Body of pancreas (tissue), 4 donors: ENCODE measurements at regions not wholly inside any gene's neighbourhood (a gene's known extent, or its start where the extent isn't known, plus 50 kb on each side); places are given as distances from the start of the nearest gene placed in this dataset.
A peak's percentile ranks its signal among the peaks of the same experiment; 100 is the strongest.

Source experiments
- ATAC-seq: fragments of 150-250 bp; one replicate; pipeline ENCODE4 v1.9.1; 2016
- DNase-seq, 4 donors: peaks; one replicate each; pipeline ENCODE4 v3.0.0-alpha.2; 2019
- H3K27ac ChIP-seq, 4 donors: fragments of 200-600 bp; sonication (generic); 1 replicate in 3 of 4; 2 replicates in 1 of 4; pipeline versions ENCODE4 v1.5.1 to v1.6.1; 2016 to 2019; ENCODE audit warnings: mild to moderate bottlenecking in 1 of 4, mixed read lengths in 1 of 4, moderate library complexity in 1 of 4
- H3K27me3 ChIP-seq, 2 donors: fragments of 200-600 bp; sonication (generic); one replicate each; pipeline ENCODE4 v1.6.0; 2016; ENCODE audit warnings: mild to moderate bottlenecking in 1 of 2
- H3K36me3 ChIP-seq, 2 donors: fragments of 200-600 bp; sonication (generic); replicated peaks in 1 of 2; 2 replicates each; pipeline ENCODE4 v1.5.1; 2016; ENCODE audit warnings: low read depth in 2 of 2; ENCODE audit not compliant: insufficient read depth in 1 of 2
- H3K4me1 ChIP-seq: fragments of 200-600 bp; sonication (generic); one replicate; pipeline ENCODE4 v1.6.0; 2016
- H3K4me3 ChIP-seq, 2 donors: fragments of 200-600 bp; sonication (generic); 1 replicate in 1 of 2; 2 replicates in 1 of 2; pipeline ENCODE4 v1.5.1; 2016 to 2019
- H3K9me3 ChIP-seq, 3 donors: fragments of 200-600 bp; sonication (generic); 1 replicate in 2 of 3; 2 replicates in 1 of 3; pipeline ENCODE4 v1.5.1; 2016
- POLR2A ChIP-seq, 3 donors: fragments of 450-650 bp; IDR thresholded peaks; one replicate each; pipeline ENCODE4 v1.6.1; 2016; ENCODE audit warnings: antibody characterized with exemption in 3 of 3, mild to moderate bottlenecking in 2 of 3
- WGBS, 2 donors: methylation state at CpG; one replicate each; pipeline ENCODE4 v1.1.5; 2017; 5-methylcytosine and 5-hydroxymethylcytosine counted together
- intact Hi-C: fragments of 100-400 bp; cut with DNase I; formaldehyde crosslinking; loops from one replicate; pipeline ENCODE4 v1.15.1; 2023
- TF ChIP-seq, protein P1 (sequence below), 7 experiments: fragments of 450-650 bp in 4 of 7; fragments of 200-600 bp in 3 of 7; sonication (generic) in 3 of 7; IDR thresholded peaks; one replicate each; pipeline ENCODE4 v1.5.1; 2016 to 2019; ENCODE audit warnings: antibody characterized with exemption in 7 of 7

- H3K9me3 ChIP-seq, result no peaks in the 10 kb centered on the region
- DNase-seq (no peak), ATAC-seq (no peak)
- no peak for TF ChIP-seq POLR2A (IDR thresholded peaks at IDR 0.05)
- TF ChIP-seq, protein P1, sequence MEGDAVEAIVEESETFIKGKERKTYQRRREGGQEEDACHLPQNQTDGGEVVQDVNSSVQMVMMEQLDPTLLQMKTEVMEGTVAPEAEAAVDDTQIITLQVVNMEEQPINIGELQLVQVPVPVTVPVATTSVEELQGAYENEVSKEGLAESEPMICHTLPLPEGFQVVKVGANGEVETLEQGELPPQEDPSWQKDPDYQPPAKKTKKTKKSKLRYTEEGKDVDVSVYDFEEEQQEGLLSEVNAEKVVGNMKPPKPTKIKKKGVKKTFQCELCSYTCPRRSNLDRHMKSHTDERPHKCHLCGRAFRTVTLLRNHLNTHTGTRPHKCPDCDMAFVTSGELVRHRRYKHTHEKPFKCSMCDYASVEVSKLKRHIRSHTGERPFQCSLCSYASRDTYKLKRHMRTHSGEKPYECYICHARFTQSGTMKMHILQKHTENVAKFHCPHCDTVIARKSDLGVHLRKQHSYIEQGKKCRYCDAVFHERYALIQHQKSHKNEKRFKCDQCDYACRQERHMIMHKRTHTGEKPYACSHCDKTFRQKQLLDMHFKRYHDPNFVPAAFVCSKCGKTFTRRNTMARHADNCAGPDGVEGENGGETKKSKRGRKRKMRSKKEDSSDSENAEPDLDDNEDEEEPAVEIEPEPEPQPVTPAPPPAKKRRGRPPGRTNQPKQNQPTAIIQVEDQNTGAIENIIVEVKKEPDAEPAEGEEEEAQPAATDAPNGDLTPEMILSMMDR (IDR thresholded peaks at IDR 0.05), result no peak
- no peak overlapping the region for H3K4me3 ChIP-seq
- H3K27ac ChIP-seq, result no peak overlapping the region
- H3K27me3 ChIP-seq, result no peaks in the 10 kb centered on the region
- intact Hi-C loops, result no loop called here
- WGBS, 2 donors, result 91 to 96% methylated on average over 3 of the region's 3 CpGs
- H3K36me3 ChIP-seq, result no peaks in the 10 kb centered on the region
- peaks cover 19% of the 10 kb centered on the region for H3K4me1 ChIP-seq
Measured at GRCh38 chr17:72396121-72396520, 275.3 kb downstream of the SOX9 start.

- TF ChIP-seq, protein P1 (IDR thresholded peaks at IDR 0.05), result no peak
- no peak for TF ChIP-seq POLR2A (IDR thresholded peaks at IDR 0.05)
- no peak for DNase-seq
- 71 to 82% methylated on average over 2 of the region's 2 CpGs for WGBS, 2 donors
- ATAC-seq, result no peak
- peaks cover 19% of the 10 kb centered on the region for H3K4me1 ChIP-seq
- intact Hi-C loops, result no loop called here
- H3K9me3 ChIP-seq, result no peaks in the 10 kb centered on the region
- H3K4me3 ChIP-seq, result no peak overlapping the region
- H3K27me3 ChIP-seq, result no peaks in the 10 kb centered on the region
- H3K27ac ChIP-seq, result no peak overlapping the region
- no peaks in the 10 kb centered on the region for H3K36me3 ChIP-seq
Measured at GRCh38 chr17:72397223-72397667, 276.4 kb downstream of the SOX9 start.

DNA sequence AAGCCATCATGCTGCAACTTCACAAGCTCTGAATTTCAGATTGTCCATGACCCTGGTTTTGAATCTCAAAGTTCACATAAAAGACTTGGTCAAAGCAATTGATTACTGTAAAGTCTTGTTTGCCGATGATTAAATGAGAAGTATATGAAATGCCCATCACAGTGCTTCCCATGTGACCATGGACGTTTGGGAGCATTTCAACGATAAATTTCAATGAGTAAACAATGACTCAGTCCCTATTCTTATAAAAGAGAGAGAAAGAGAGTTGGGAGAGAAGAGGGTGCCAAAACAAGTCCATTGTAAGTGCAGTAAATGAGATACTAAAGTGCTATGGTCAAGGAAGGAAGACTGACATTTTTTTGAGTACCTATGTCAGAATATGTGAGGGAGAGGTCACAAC is 276.9 kb downstream of the SOX9 start:
- H3K9me3 ChIP-seq, result no peaks in the 10 kb centered on the region
- intact Hi-C loops, result no loop called here
- H3K36me3 ChIP-seq, result no peaks in the 10 kb centered on the region
- H3K27ac ChIP-seq, result peak overlapping the region in 1 of 4 donors; percentile 4
- 43 to 44% methylated on average over 3 of the region's 3 CpGs for WGBS, 2 donors
- H3K27me3 ChIP-seq, result no peaks in the 10 kb centered on the region
- H3K4me3 ChIP-seq, result no peak overlapping the region
- ATAC-seq (peak; percentile 49), DNase-seq (no peak)
- TF ChIP-seq, protein P1 (IDR thresholded peaks at IDR 0.05), result no peak
- no peak for TF ChIP-seq POLR2A (IDR thresholded peaks at IDR 0.05)
- peaks cover 19% of the 10 kb centered on the region for H3K4me1 ChIP-seq

DNA sequence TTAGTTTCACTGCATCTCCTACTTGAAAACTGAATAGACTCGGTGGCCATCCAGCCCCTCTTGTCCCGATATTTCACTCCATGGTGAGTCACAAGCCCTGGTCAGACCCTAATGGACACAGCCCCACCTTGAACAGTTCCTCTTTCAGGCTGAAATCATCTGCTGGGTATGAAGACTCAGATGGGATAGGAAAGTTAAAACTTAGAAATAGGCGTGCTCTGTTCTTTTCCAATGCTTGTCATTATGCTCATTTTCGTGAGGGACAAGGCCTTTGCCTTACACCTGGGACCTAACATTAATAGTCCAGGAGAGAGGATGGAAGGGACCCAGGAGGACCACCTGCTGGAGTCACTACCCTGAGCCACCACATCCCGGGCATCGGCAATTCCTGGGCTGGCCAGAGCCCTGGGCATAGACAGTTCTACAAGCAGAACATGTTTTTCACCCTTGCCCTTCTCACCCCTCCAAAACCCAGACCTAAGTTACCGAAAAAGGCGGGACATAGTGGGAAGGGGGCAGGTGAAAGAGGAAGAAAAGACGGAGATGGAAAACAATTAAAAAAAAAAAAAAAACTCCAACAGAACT is 278.3 kb downstream of the SOX9 start:
- intact Hi-C loops, result no loop called here
- no peak for DNase-seq
- Histone ChIP-seq H3K27ac (peak overlapping the region in 2 of 4 donors; percentile 39 to 41), H3K9me3 (no peaks in the 10 kb centered on the region), H3K27me3 (no peaks in the 10 kb centered on the region), H3K4me3 (no peak overlapping the region), H3K36me3 (no peaks in the 10 kb centered on the region), H3K4me1 (peaks cover 19% of the 10 kb centered on the region)
- no peak for TF ChIP-seq POLR2A (IDR thresholded peaks at IDR 0.05)
- TF ChIP-seq, protein P1 (IDR thresholded peaks at IDR 0.05), result no peak
- no peak for ATAC-seq
- 78 to 85% methylated on average over 9 of the region's 9 CpGs for WGBS, 2 donors
